HEK293 (cell line): ENCODE measurements at regions not wholly inside any gene's neighbourhood (a gene's known extent, or its start where the extent isn't known, plus 50 kb on each side); places are given as distances from the start of the nearest gene placed in this dataset.
"Not testable (repeated sequence)": the region's sequence is repeated elsewhere in the genome, so short reads cannot be mapped to it uniquely, and the experiment has no call there.

ENCODE experiments used
- CTCF ChIA-PET: fragments of 350-600 bp; formaldehyde crosslinking; extraction: SDS; loops from one replicate; lab custom pipeline; 2021; ENCODE audit warnings: antibody characterized with exemption; lab: Yijun Ruan, JAX
- POLR2A ChIA-PET: fragments of 300-600 bp; formaldehyde crosslinking; extraction: SDS; loops from one replicate; lab custom pipeline; 2020; ENCODE audit warnings: antibody characterized with exemption, inconsistent platforms; lab: Yijun Ruan, JAX
- H3K27ac ChIP-seq: fragments of 200-500 bp; sonication (Bioruptor generic); 2 replicates; pipeline ENCODE4 v1.5.1; 2014; ENCODE audit warnings: low read depth, low read length, control low read depth, inconsistent platforms; ENCODE audit errors: extremely low read depth
- H3K36me3 ChIP-seq, 2 experiments: fragments of 200-500 bp in 1 of 2; sonication (Bioruptor generic) in 1 of 2; 1 replicate in 1 of 2; 2 replicates in 1 of 2; pipeline ENCODE4 v1.5.1; 2014 to 2017; ENCODE audit warnings: inconsistent platforms in 2 of 2, low read length in 2 of 2; ENCODE audit not compliant: control insufficient read depth in 2 of 2, insufficient read depth in 1 of 2
- H3K4me1 ChIP-seq: fragments of 200-500 bp; sonication (Bioruptor generic); 2 replicates; pipeline ENCODE4 v1.5.1; 2014; ENCODE audit warnings: mild to moderate bottlenecking, low read length, inconsistent platforms; ENCODE audit not compliant: control insufficient read depth, insufficient read depth
- H3K4me3 ChIP-seq: 2 replicates; pipeline ENCODE4 v1.5.1; 2011; ENCODE audit warnings: low read depth, mild to moderate bottlenecking, control low read depth, low read length, moderate library complexity
- H3K9me3 ChIP-seq: fragments of 200-500 bp; sonication (Bioruptor generic); 2 replicates; pipeline ENCODE4 v1.5.1; 2014; ENCODE audit warnings: low read depth, low read length, inconsistent platforms; ENCODE audit not compliant: control insufficient read depth, insufficient read depth
- TRIM28 ChIP-seq: IDR thresholded peaks from 2 replicates; pipeline ENCODE4 v1.6.1; 2011; ENCODE audit warnings: low read length, control low read depth, borderline replicate concordance
- ZBTB1 ChIP-seq: fragments of 450-650 bp; formaldehyde crosslinking; IDR thresholded peaks from 2 replicates; pipeline ENCODE4 v1.5.1; 2016; ENCODE audit warnings: missing biosample characterization, missing genetic modification characterization
- ZBTB44 ChIP-seq: fragments of 450-650 bp; IDR thresholded peaks from 2 replicates; pipeline ENCODE4 v1.5.1; 2018; ENCODE audit warnings: missing biosample characterization, mild to moderate bottlenecking, missing genetic modification characterization
- ZBTB49 ChIP-seq: fragments of 450-650 bp; formaldehyde crosslinking; IDR thresholded peaks from 2 replicates; pipeline ENCODE4 v1.5.1; 2016; ENCODE audit warnings: missing biosample characterization, missing genetic modification characterization, low read depth
- ZFP69B ChIP-seq: fragments of 450-650 bp; formaldehyde crosslinking; IDR thresholded peaks from 2 replicates; pipeline ENCODE4 v1.5.1; 2016; ENCODE audit warnings: missing biosample characterization, missing genetic modification characterization
- ZNF140 ChIP-seq: fragments of 450-650 bp; formaldehyde crosslinking; IDR thresholded peaks from 2 replicates; pipeline ENCODE4 v1.5.1; 2016; ENCODE audit warnings: missing biosample characterization, missing genetic modification characterization
- ZNF202 ChIP-seq: fragments of 450-650 bp; formaldehyde crosslinking; IDR thresholded peaks from 2 replicates; pipeline ENCODE4 v1.5.1; 2016; ENCODE audit warnings: missing biosample characterization, missing genetic modification characterization, borderline replicate concordance
- ZNF223 ChIP-seq: fragments of 450-650 bp; formaldehyde crosslinking; IDR thresholded peaks from 2 replicates; pipeline ENCODE4 v1.5.1; 2016; ENCODE audit warnings: missing biosample characterization, missing genetic modification characterization
- ZNF26 ChIP-seq: fragments of 450-650 bp; formaldehyde crosslinking; IDR thresholded peaks from 2 replicates; pipeline ENCODE4 v1.5.1; 2016; ENCODE audit warnings: missing biosample characterization, missing genetic modification characterization
- ZNF48 ChIP-seq: fragments of 450-650 bp; formaldehyde crosslinking; IDR thresholded peaks from 2 replicates; pipeline ENCODE4 v1.5.1; 2016; ENCODE audit warnings: missing biosample characterization, missing genetic modification characterization
- ZNF544 ChIP-seq: fragments of 450-650 bp; formaldehyde crosslinking; IDR thresholded peaks from 2 replicates; pipeline ENCODE4 v1.5.0; 2017; ENCODE audit warnings: missing biosample characterization, missing genetic modification characterization
- ZNF610 ChIP-seq: fragments of 450-650 bp; formaldehyde crosslinking; IDR thresholded peaks from 2 replicates; pipeline ENCODE4 v1.5.1; 2016; ENCODE audit warnings: missing biosample characterization, missing genetic modification characterization, borderline replicate concordance
- ZNF792 ChIP-seq: fragments of 450-650 bp; formaldehyde crosslinking; IDR thresholded peaks from 2 replicates; pipeline ENCODE4 v1.5.1; 2016; ENCODE audit warnings: missing biosample characterization, missing genetic modification characterization
- ZSCAN16 ChIP-seq: fragments of 450-650 bp; formaldehyde crosslinking; IDR thresholded peaks from 2 replicates; pipeline ENCODE4 v1.5.1; 2016; ENCODE audit warnings: missing biosample characterization, missing genetic modification characterization
- TF ChIP-seq, protein P1 (sequence below): fragments of 450-650 bp; formaldehyde crosslinking; IDR thresholded peaks from 2 replicates; pipeline ENCODE4 v1.5.1; 2017; ENCODE audit warnings: missing biosample characterization, missing genetic modification characterization
- TF ChIP-seq, protein P2 (sequence below): fragments of 450-650 bp; IDR thresholded peaks from 2 replicates; pipeline ENCODE4 v1.5.1; 2018; ENCODE audit warnings: missing biosample characterization, missing genetic modification characterization

DNA sequence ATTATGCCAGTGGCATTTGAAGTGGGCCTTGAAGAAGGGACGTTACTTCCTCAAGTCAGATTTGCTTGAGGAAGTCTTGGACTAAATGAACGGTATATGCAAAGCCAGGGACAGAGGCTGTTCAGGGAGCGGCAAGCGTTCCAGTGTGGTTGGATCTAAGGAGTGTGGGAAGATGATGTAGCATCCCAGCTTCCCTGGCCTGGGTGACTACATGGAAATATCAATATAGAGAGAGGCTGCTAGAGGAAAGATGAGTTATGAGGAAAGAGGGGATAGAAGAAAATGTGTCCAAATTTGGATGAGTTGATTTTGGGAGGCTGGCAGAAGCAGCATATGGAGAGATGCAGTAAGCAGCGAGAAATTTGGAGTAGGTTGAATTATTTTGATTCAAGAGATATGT lies 432.5 kb upstream of the TENM3 start (continued):
- TF ChIP-seq, protein P1, sequence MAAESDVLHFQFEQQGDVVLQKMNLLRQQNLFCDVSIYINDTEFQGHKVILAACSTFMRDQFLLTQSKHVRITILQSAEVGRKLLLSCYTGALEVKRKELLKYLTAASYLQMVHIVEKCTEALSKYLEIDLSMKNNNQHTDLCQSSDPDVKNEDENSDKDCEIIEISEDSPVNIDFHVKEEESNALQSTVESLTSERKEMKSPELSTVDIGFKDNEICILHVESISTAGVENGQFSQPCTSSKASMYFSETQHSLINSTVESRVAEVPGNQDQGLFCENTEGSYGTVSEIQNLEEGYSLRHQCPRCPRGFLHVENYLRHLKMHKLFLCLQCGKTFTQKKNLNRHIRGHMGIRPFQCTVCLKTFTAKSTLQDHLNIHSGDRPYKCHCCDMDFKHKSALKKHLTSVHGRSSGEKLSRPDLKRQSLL (tag by site-specific recombination), result no peak
- no peak for TF ChIP-seq ZBTB49 (tag by site-specific recombination)
- TF ChIP-seq ZNF544 (tag by site-specific recombination), result no peak
- no peak for TF ChIP-seq ZNF202 (tag by site-specific recombination)
- no peak for TF ChIP-seq ZNF48 (tag by site-specific recombination)
- TF ChIP-seq ZSCAN16 (tag by site-specific recombination), result no peak
- no peak for TF ChIP-seq TRIM28
- no peak for TF ChIP-seq ZBTB1
- TF ChIP-seq ZFP69B (tag by site-specific recombination), result no peak
- TF ChIP-seq ZBTB44 (tag by site-specific recombination), result no peak
- TF ChIP-seq ZNF610, result no peak

GRCh38 chr4:181811550-181811949 lies 431.7 kb upstream of the TENM3 start:
- H3K4me1 ChIP-seq, CTCF ChIA-PET, H3K4me3 ChIP-seq, H3K27ac ChIP-seq, H3K9me3 ChIP-seq, H3K36me3 ChIP-seq, POLR2A ChIA-PET: not testable (repeated sequence)

DNA sequence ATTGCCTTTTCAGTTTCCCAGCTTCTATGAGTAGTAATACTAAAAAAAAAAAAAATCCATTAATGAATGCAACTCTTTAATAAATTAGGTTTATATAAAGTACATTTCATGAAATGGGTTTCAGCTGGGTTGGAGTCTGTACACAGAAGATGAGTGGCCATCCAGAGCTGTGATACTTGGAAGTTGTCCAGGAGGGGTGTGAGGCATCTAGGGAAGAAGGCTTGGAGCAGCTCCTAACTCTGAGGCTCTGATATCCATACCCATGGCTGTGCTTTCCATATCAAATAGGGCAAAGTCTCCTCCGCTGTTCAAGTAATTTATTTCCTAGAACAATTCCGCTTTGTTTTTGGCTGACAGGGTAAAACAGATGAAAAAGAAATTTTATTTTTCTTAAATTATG lies 423.3 kb upstream of the TENM3 start:
- ChIA-PET CTCF (interaction anchor here (0.7 kb wide), 1 partner anchor 130 kb away, joined by 3 read pairs; no protein-coding TSS in a partner anchor), POLR2A (no interaction called here)
- Histone ChIP-seq H3K4me3 (no peak overlapping the region), H3K9me3 (no peaks in the 10 kb centered on the region), H3K27ac (no peak overlapping the region), H3K36me3 (no peaks in the 10 kb centered on the region), H3K4me1 (peaks cover 16% of the 10 kb centered on the region)
- no peak for TF ChIP-seq ZNF140 (tag by site-specific recombination)
- TF ChIP-seq, protein P2, sequence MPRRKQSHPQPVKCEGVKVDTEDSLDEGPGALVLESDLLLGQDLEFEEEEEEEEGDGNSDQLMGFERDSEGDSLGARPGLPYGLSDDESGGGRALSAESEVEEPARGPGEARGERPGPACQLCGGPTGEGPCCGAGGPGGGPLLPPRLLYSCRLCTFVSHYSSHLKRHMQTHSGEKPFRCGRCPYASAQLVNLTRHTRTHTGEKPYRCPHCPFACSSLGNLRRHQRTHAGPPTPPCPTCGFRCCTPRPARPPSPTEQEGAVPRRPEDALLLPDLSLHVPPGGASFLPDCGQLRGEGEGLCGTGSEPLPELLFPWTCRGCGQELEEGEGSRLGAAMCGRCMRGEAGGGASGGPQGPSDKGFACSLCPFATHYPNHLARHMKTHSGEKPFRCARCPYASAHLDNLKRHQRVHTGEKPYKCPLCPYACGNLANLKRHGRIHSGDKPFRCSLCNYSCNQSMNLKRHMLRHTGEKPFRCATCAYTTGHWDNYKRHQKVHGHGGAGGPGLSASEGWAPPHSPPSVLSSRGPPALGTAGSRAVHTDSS (tag by site-specific recombination), result no peak
- TF ChIP-seq ZNF792 (tag by site-specific recombination), result no peak
- no peak for TF ChIP-seq ZNF26
- no peak for TF ChIP-seq ZNF223 (tag by site-specific recombination)
